ENCODE measurements at regions not wholly inside any gene's neighbourhood (a gene's known extent, or its start where the extent isn't known, plus 50 kb on each side); places are given as distances from the start of the nearest gene placed in this dataset.

- Histone ChIP-seq H2BK5ac (ENCODE audit: low read depth, low read length) (no peak overlapping the region), H4K5ac (ENCODE audit: insufficient read length, low read depth, low read length) (no peak overlapping the region), H2AFZ (ENCODE audit: low read length) (no peak overlapping the region), H3K27ac (ENCODE audit: low read depth, low read length) (no peak overlapping the region), H3K23ac (ENCODE audit: insufficient read length) (no peak overlapping the region), H3K4me3 (ENCODE audit: extremely low read depth in 1 of 4, insufficient read depth in 2 of 4, low read depth in 3 of 4, low read length in 4 of 4) (no peak overlapping the region), H4K20me1 (replicated peaks in 1 of 2; ENCODE audit: control insufficient read depth in 1 of 2, insufficient read depth in 2 of 2, low read length in 2 of 2) (no peaks in the 10 kb centered on the region), H3K4me2 (ENCODE audit: insufficient read depth in 1 of 2, low read depth in 2 of 2, low read length in 2 of 2) (no peak overlapping the region), H3K4me1 (replicated peaks in 1 of 4; ENCODE audit: control insufficient read depth in 3 of 4, insufficient read depth in 4 of 4, low read length in 3 of 4) (no peaks in the 10 kb centered on the region), H4K91ac (replicated peaks; ENCODE audit: insufficient read length, low read length) (no peak overlapping the region), H3K79me2 (ENCODE audit: control insufficient read depth in 1 of 2, insufficient read depth in 2 of 2, low read length in 2 of 2) (no peaks in the 10 kb centered on the region), H3K14ac (ENCODE audit: insufficient read length) (no peak overlapping the region), H3K4ac (replicated peaks; ENCODE audit: insufficient read length, low read depth, low read length) (no peak overlapping the region), H3K36me3 (ENCODE audit: control insufficient read depth in 2 of 4, insufficient read depth in 4 of 4, low read length in 3 of 4) (no peaks in the 10 kb centered on the region), H3K56ac (replicated peaks; ENCODE audit: insufficient read length, low read depth, low read length) (no peak overlapping the region), H4K8ac (ENCODE audit: extremely low read depth, insufficient read depth, low read length) (no peak overlapping the region), H2BK15ac (ENCODE audit: low read length) (no peak overlapping the region), H2BK120ac (replicated peaks; ENCODE audit: low read depth, low read length) (no peak overlapping the region), H2BK20ac (ENCODE audit: low read length) (no peak overlapping the region), H3K9me3 (ENCODE audit: insufficient read depth in 2 of 2, low read depth in 1 of 2, low read length in 1 of 2) (no peaks in the 10 kb centered on the region), H3K79me1 (ENCODE audit: low read depth, low read length) (no peaks in the 10 kb centered on the region), H2BK12ac (ENCODE audit: low read depth, low read length) (no peak overlapping the region), H2AK5ac (ENCODE audit: low read depth, low read length) (no peak overlapping the region), H3K9ac (replicated peaks in 1 of 4; ENCODE audit: extremely low read depth in 1 of 4, low read depth in 3 of 4, low read length in 3 of 4) (no peak overlapping the region), H3K27me3 (replicated peaks in 1 of 4; ENCODE audit: control insufficient read depth in 3 of 4, extremely low read depth in 1 of 4, insufficient read depth in 3 of 4, low read length in 3 of 4) (no peaks in the 10 kb centered on the region), H3K23me2 (ENCODE audit: low read depth, low read length) (no peaks in the 10 kb centered on the region), H3K18ac (ENCODE audit: extremely low read depth, low read length) (no peak overlapping the region)
- DNase-seq (ENCODE audit: low read depth in 1 of 2, low spot score in 2 of 2) (peak in 1 of 2 experiments; percentile 29), FAIRE-seq (no peak)
- 81% methylated on average over 6 of the region's 6 CpGs; no CpG with 5 or more reads in 1 of the 2 experiments for WGBS, 2 experiments (ENCODE audit: extremely low coverage in 1 of 2, insufficient coverage in 1 of 2, insufficient read length in 1 of 2, insufficient replicate concordance in 2 of 2, low coverage in 1 of 2, low lambda C conversion rate in 2 of 2, missing lambda C conversion rate in 1 of 2)
- ChIA-PET CTCF (ENCODE audit: partially characterized antibody) (interaction anchor here (0.5 to 6.2 kb wide), 12 partner anchors 9 to 499 kb away, joined by 3 to 58 read pairs (median 4); no protein-coding TSS in a partner anchor), POLR2A (ENCODE audit: partially characterized antibody) (interaction anchor here (0.7 to 1.4 kb wide), 2 partner anchors 10 to 42 kb away, joined by 3 to 8 read pairs; no protein-coding TSS in a partner anchor)
- TF ChIP-seq CTCF (IDR thresholded peaks at IDR 0.05; ENCODE audit: control extremely low read depth in 1 of 3, insufficient read depth in 1 of 3, low read depth in 1 of 3, low read length in 3 of 3), result peak in 1 of 3 experiments; percentile 22; a peak in 1 of 4 replicates
- TF ChIP-seq MAX (IDR thresholded peaks at IDR 0.05), result no peak
- TF ChIP-seq NRF1 (IDR thresholded peaks at IDR 0.05; ENCODE audit: low read depth, low read length), result no peak
Observed at GRCh38 chr15:29623116-29623639, 199.1 kb downstream of the TJP1 start.

Measured in H1 (cell line).